Skin epidermis (tissue), 12 donors: ENCODE measurements at regions not wholly inside any gene's neighbourhood (a gene's known extent, or its start where the extent isn't known, plus 50 kb on each side); places are given as distances from the start of the nearest gene placed in this dataset.

Source experiments
- H3K27ac ChIP-seq, 21 experiments: fragments of 200-600 bp; sonication (generic) in 11 of 21; one replicate each; pipeline ENCODE4 v1.5.0; 2020; ENCODE audit warnings: mild to moderate bottlenecking in 3 of 21, inconsistent platforms in 2 of 21, moderate library complexity in 2 of 21
- H3K4me3 ChIP-seq, 7 experiments: fragments of 200-600 bp; sonication (generic) in 2 of 7; one replicate each; pipeline ENCODE4 v1.5.0; 2020; ENCODE audit warnings: inconsistent platforms in 2 of 7, mild to moderate bottlenecking in 2 of 7, moderate library complexity in 1 of 7

GRCh38 chr10:33519130-33519860 is 184.8 kb upstream of the NRP1 start:
- H3K4me3 ChIP-seq: no peak overlapping the region

GRCh38 chr10:33510206-33510605 is 175.7 kb upstream of the NRP1 start:
- no peak overlapping the region for H3K27ac ChIP-seq

More at GRCh38 chr10:33519130-33519860, 184.8 kb upstream of the NRP1 start:
- H3K27ac ChIP-seq: no peak overlapping the region

DNA sequence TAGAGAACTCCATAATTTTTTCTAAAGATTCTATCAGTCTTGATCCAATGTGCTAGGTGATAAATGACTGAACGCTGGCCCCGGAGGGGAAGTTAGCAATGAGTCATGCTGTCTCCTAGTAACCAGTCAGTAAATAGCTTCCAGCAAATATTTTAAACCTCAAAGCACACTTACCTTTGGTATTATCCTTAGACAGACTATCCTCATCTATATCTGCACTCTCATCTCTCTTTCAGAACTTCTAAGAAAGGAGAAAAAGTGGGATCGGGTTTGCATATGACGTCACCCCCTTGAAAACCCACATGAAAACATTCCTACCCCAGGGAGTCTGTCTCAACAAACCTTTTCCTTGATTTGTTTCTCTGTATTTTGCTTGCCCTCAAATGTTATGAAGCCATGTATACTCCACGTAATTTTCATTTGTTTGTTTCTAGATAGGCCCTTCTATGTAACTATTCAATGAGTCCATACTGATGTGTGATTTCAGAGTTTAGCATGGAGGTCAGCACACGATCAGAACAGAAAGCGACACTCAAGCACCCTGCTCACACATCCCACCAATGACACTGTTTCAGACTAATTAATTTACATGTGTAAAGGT is 174.9 kb upstream of the NRP1 start:
- H3K4me3 ChIP-seq: no peak overlapping the region
- peak overlapping the region in 1 of 21 experiments; percentile 27 for H3K27ac ChIP-seq

More at GRCh38 chr10:33510206-33510605, 175.7 kb upstream of the NRP1 start:
- no peak overlapping the region for H3K4me3 ChIP-seq

DNA sequence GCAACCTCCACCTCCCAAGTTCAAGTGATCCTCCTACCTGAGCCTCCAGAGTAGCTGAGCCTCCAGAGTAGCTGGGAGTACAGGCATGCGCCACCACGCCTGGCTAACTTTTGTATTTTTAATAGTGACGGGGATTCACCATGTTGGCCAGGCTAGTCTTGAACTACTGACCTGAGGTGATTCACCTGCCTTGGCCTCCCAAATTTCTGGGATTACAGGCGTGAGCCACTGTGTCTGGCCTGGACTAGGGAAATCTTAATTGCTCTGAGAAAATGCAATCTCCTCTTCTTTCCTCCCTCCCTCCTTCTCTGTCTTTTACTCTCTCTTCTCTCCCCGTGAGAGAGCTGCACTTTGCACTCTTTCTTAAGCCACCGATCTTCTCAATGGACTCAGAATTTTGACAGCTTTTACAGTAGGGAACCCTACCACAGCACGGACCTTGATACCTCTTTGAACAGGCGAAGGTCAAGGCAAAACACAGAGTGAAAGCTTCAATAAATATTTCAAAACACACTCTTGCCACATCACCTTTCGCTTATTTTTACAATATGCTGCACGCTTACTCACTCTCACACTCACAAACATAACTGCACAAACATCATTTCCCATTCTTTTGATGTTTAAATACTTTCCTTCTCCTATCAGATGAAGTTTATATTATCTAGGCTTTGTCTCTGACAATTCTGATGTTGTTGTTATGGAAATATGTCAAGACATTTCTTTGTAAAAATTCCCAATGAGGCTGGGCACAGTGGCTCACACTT is 173.4 kb upstream of the NRP1 start:
- no peak overlapping the region for H3K27ac ChIP-seq

DNA sequence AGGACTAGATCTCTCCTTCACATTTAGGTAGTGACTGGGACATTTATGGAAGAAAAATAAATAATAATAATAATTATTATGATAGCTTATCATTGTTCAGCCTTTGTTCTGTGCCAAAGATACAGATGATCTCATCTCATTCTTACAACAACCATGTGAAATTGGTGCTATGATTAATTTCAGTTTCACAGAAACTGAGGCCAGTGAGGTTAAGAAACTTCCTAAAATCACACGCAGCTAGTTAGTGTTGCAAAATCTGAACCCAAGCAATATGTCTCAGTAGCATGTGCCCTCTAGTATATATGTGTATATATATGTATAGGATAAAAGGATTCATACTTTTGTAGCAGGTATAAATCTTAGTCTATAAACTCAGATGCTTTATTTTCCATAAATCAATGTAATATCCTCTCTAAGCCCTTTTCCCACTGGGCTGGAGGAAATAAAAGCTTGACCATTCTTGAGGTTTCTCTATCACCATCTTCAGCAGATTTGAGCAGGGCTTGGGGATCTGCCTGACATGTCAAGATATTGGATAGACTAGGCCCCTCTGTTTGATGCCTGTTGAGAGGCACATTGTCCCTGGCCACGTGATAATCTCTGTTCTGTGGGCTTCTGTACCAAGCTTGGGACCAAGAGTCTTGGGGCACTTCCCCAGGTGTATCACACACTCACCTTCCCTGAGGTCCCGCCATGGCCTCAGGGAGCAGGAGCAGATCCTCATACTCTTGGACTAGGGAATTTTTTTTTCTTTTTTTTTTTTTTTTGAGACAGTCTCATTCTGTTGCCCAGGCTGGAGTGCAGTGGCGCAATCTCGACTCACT is 172.6 kb upstream of the NRP1 start:
- Histone ChIP-seq H3K27ac (no peak overlapping the region), H3K4me3 (no peak overlapping the region)

More for the DNA sequence above, 173.4 kb upstream of the NRP1 start:
- H3K4me3 ChIP-seq: no peak overlapping the region

DNA sequence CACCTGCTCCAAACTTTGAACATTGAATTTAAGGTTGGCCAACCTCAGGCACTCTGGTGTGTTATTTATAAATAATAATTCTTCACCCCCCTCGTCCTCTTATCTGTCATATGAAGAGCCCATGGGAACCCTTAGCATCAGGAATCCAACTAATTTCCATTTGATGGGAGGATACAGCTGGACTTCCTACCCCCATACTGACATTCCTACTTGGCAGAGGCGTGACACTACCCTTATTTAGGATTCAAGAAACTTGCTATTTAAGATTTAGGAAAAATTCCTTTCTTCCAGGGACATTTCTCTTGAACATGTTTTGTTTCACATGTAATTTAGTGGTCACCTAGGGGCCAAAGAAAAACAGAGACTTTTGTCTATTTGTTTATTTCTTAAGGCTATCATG is 171.9 kb upstream of the NRP1 start:
- Histone ChIP-seq H3K27ac (no peak overlapping the region), H3K4me3 (no peak overlapping the region)

- no peak overlapping the region for H3K4me3 ChIP-seq
- no peak overlapping the region for H3K27ac ChIP-seq
Observed at GRCh38 chr10:33501161-33501560, 166.7 kb upstream of the NRP1 start.

- Histone ChIP-seq H3K27ac (no peak overlapping the region), H3K4me3 (no peak overlapping the region)
Observed at GRCh38 chr10:33498391-33498891, 164.0 kb upstream of the NRP1 start.

- no peak overlapping the region for H3K27ac ChIP-seq
- H3K4me3 ChIP-seq: no peak overlapping the region
Observed at GRCh38 chr10:33497338-33497737, 162.9 kb upstream of the NRP1 start.

GRCh38 chr10:33496096-33496495 is 161.6 kb upstream of the NRP1 start:
- no peak overlapping the region for H3K4me3 ChIP-seq
- no peak overlapping the region for H3K27ac ChIP-seq

GRCh38 chr10:33494694-33495265 is 160.3 kb upstream of the NRP1 start:
- no peak overlapping the region for H3K27ac ChIP-seq
- H3K4me3 ChIP-seq: no peak overlapping the region

DNA sequence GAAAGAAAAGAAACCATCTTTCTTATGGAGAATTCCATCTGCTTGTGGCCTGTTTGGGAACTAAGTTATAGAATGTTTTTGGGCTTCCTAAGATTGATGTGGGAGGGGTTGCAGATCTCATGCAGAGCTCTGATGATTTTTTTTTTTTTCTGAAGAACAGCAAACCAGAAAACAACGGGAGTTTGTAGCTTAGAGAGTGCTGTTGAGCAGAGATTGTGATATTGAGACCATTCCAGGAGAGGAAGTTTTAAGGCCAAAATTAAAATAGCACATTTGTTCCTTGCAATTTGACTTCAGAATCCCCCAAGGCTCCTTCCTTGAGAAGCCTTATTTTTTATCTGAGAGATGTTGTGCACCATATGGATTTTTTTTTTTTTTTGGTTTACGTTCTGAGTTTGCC is 159.5 kb upstream of the NRP1 start:
- Histone ChIP-seq H3K4me3 (no peak overlapping the region), H3K27ac (no peak overlapping the region)

- no peak overlapping the region for H3K27ac ChIP-seq
- no peak overlapping the region for H3K4me3 ChIP-seq
Observed at GRCh38 chr10:33493497-33493896, 159.0 kb upstream of the NRP1 start.

DNA sequence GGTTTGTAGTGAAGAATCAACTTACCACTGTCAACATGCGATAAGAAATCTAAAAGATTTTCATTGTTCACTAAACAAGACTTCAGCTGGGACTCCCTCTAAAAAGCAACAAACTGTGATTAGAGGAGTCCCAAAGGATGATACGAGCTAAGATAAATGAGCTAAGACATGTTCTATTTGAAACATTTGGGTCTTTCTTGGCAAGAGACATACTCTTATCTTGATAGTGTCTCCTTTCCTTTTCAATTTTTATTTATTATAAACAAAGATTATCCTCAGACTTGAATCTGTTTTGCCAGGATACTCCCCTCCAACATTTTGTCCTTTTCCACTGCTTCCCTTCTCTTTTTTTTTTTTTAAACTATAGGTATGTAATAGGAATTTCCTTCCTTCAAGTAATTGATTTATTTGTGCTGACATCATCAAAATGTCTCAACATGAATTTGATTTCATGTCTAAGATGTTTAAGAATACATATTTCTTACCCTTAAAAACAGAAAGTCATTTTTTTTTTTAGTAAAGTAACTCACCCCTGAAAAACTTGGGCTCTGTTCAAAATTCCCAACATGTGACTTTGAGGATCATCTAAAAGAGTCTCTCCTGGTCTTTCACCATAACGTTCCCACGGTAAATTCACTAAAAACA is 158.4 kb upstream of the NRP1 start:
- H3K27ac ChIP-seq: no peak overlapping the region
- no peak overlapping the region for H3K4me3 ChIP-seq

DNA sequence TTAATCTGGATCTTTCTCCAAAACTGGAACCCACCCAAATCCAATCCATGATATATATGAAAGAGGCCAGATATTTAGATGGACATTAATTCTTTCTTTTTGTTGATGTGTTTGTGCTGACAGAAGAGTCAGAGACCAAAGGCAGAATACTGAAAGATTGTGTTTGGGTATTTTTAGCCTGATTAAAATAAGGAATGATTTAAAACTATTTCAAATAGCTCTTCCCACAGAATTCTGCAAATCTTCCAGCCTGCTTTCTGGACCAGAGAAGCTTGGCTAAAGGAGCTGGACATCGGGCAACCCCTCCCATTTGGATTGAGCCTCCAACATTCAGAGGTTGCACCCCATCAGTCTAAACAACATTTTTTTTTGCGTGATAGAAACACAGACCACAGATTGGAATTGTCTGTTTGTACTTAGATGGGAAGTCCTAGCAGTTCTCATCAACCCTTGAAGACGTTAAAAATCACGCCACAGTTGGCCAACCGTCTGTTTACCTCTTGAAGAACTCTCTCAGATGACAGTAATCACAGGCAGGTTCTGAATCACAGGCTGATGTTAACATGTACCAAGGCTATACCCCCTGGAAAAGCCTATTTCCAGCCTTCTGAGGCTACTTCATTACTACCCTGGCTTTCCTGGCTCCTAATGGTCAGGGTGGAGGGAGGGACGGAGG is 155.2 kb upstream of the NRP1 start:
- no peak overlapping the region for H3K4me3 ChIP-seq
- H3K27ac ChIP-seq: peak overlapping the region in 1 of 21 experiments; percentile 31

- no peak overlapping the region for H3K4me3 ChIP-seq
- peak overlapping the region in 1 of 21 experiments; percentile 4 for H3K27ac ChIP-seq
Observed at GRCh38 chr10:33487014-33487776, 152.7 kb upstream of the NRP1 start.

DNA sequence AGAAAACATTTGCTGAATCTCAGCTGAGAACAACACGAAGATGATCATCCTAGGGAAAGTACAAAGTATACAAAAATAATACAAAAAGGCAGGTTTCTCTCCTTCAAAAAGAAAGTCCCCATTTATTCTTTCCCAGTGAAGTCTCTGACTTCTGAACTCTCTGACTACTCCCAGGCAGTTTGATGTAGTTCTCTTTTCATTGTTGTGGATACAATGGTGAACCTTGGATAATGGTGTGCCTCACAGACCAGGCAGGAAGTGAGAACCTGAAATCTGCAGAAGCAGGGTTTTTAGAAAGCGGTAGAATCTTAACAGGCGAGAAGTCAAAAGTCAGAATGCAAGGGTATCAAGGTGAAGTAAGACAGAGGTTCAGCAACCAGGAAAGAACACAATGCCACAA is 150.8 kb upstream of the NRP1 start:
- H3K27ac ChIP-seq: no peak overlapping the region
- H3K4me3 ChIP-seq: no peak overlapping the region

- Histone ChIP-seq H3K4me3 (no peak overlapping the region), H3K27ac (no peak overlapping the region)
Observed at GRCh38 chr10:33484787-33485186, 150.3 kb upstream of the NRP1 start.
